Hematopoietic multipotent progenitor cell treated with erythropoietin and hydrocortisone succinate and interleukin-3 and kit ligand, for 4 days (in vitro differentiated cells): ENCODE measurements at regions not wholly inside any gene's neighbourhood (a gene's known extent, or its start where the extent isn't known, plus 50 kb on each side); places are given as distances from the start of the nearest gene placed in this dataset.

ENCODE experiments used
- DNase-seq: peaks from one replicate; pipeline ENCODE4 v3.0.0-alpha.2; 2015

GRCh38 chr1:223487887-223488259 is 94.7 kb downstream of the CCDC185 start:
- no peak for DNase-seq

- DNase-seq = no peak
Measured at GRCh38 chr1:223489439-223489838, 96.2 kb downstream of the CCDC185 start.

GRCh38 chr1:223490256-223490655 is 97.0 kb downstream of the CCDC185 start:
- DNase-seq = no peak
